GM12878 (cell line): ENCODE measurements at regions not wholly inside any gene's neighbourhood (a gene's known extent, or its start where the extent isn't known, plus 50 kb on each side); places are given as distances from the start of the nearest gene placed in this dataset.

Experiments
- ATAC-seq: fragments of 200-7000 bp; cut with Tn5 transposase; 3 replicates; pipeline ENCODE4 v1.9.1; 2020; ENCODE audit warnings: mild to moderate bottlenecking, moderate library complexity
- BruUV-seq: library from RNA; stranded (reverse); fragments of 400-500 nt; replicated peaks from 2 replicates; lab custom pipeline; 2021; lab: Mats Ljungman, UMichigan
- CTCF ChIA-PET: fragments of 300-600 bp; sonication (Branson Sonifier 250); formaldehyde crosslinking; extraction: SDS; loops from one replicate; lab custom pipeline; 2021; ENCODE audit warnings: inconsistent platforms; lab: Yijun Ruan, JAX
- POLR2A ChIA-PET: fragments of 350-600 bp; formaldehyde crosslinking; extraction: SDS; loops from one replicate; lab custom pipeline; 2021; ENCODE audit warnings: inconsistent platforms; lab: Charles Lee
- RAD21 ChIA-PET: fragments of 300-600 bp; sonication (Branson Sonifier 250); formaldehyde crosslinking; loops from one replicate; lab custom pipeline; 2023; ENCODE audit warnings: antibody characterized with exemption; ENCODE audit not compliant: unreplicated experiment; lab: Charles Lee
- SMC1A ChIA-PET: fragments of 300-600 bp; sonication (Branson Sonifier 250); formaldehyde crosslinking; loops from one replicate; lab custom pipeline; 2023; ENCODE audit not compliant: unreplicated experiment, uncharacterized antibody; lab: Charles Lee
- DNase-seq: peaks from one replicate; pipeline ENCODE4 v3.0.0-alpha.2; 2011; ENCODE audit warnings: low read depth, low spot score
- FAIRE-seq: peaks from 3 replicates; lab custom pipeline; 2011; peaks lifted over from hg19 to GRCh38; lab: Jason Lieb, UNC
- H2AFZ ChIP-seq: 2 replicates; pipeline ENCODE4 v1.6.0; 2011; ENCODE audit warnings: low read depth, low read length, control low read depth; ENCODE audit not compliant: control insufficient read depth
- H3K27ac ChIP-seq: 2 replicates; pipeline ENCODE4 v1.5.1; 2011; ENCODE audit warnings: control low read depth; ENCODE audit not compliant: control insufficient read depth, insufficient read depth
- H3K27me3 ChIP-seq, 2 experiments: replicated peaks in 1 of 2; 2 replicates each; pipeline versions ENCODE4 v1.6.0 to v1.6.1; 2011; ENCODE audit warnings: low read length in 1 of 2; ENCODE audit not compliant: control insufficient read depth in 2 of 2, insufficient read depth in 2 of 2
- H3K36me3 ChIP-seq, 2 experiments: 2 replicates each; pipeline ENCODE4 v1.5.1; 2011; ENCODE audit warnings: low read length in 1 of 2; ENCODE audit not compliant: control insufficient read depth in 2 of 2, insufficient read depth in 2 of 2
- H3K4me1 ChIP-seq: 2 replicates; pipeline ENCODE4 v1.6.1; 2011; ENCODE audit warnings: mild to moderate bottlenecking, low read length, moderate library complexity, mixed read lengths; ENCODE audit not compliant: control insufficient read depth, insufficient read depth
- H3K4me2 ChIP-seq: 2 replicates; pipeline ENCODE4 v1.6.0; 2011; ENCODE audit warnings: control low read depth; ENCODE audit not compliant: control insufficient read depth, insufficient read depth
- H3K4me3 ChIP-seq: fragments of 200-600 bp; sonication (generic); 2 replicates; pipeline ENCODE4 v1.5.1; 2016
- H3K79me2 ChIP-seq: 2 replicates; pipeline ENCODE4 v1.6.0; 2011; ENCODE audit warnings: low read length; ENCODE audit not compliant: control insufficient read depth, insufficient read depth
- H3K9ac ChIP-seq: 2 replicates; pipeline ENCODE4 v1.8.0; 2011; ENCODE audit warnings: low read length, control low read depth, mixed read lengths; ENCODE audit not compliant: control insufficient read depth, insufficient read depth
- H3K9me3 ChIP-seq: replicated peaks from 3 replicates; pipeline ENCODE4 v1.5.1; 2011; ENCODE audit warnings: mild to moderate bottlenecking, low read length; ENCODE audit not compliant: control insufficient read depth, insufficient read depth
- H4K20me1 ChIP-seq: 2 replicates; pipeline ENCODE4 v1.6.0; 2011; ENCODE audit not compliant: control insufficient read depth, insufficient read depth
- ATF7 ChIP-seq: fragments of 450-650 bp; IDR thresholded peaks from 2 replicates; pipeline ENCODE4 v1.6.1; 2016; ENCODE audit warnings: low read depth, mild to moderate bottlenecking
- CBFB ChIP-seq: IDR thresholded peaks from 2 replicates; pipeline ENCODE4 v1.6.1; 2016; ENCODE audit warnings: antibody characterized with exemption, low read depth
- CHD2 ChIP-seq: IDR thresholded peaks from 2 replicates; pipeline ENCODE4 v1.6.1; 2011; ENCODE audit warnings: low read depth, low read length, improper control_type of control experiment, borderline replicate concordance
- CREB1 ChIP-seq: IDR thresholded peaks from 2 replicates; pipeline ENCODE4 v1.6.1; 2012; ENCODE audit warnings: low read depth, mild to moderate bottlenecking, inconsistent platforms
- HCFC1 ChIP-seq: fragments of 150-350 bp; IDR thresholded peaks from 2 replicates; pipeline ENCODE4 v1.6.1; 2014; ENCODE audit warnings: low read length
- NFIC ChIP-seq: IDR thresholded peaks from 2 replicates; pipeline ENCODE4 v1.6.1; 2012; ENCODE audit warnings: low read depth, mild to moderate bottlenecking, inconsistent platforms, low read length, moderate library complexity
- NR2C1 ChIP-seq: fragments of 450-650 bp; IDR thresholded peaks from 2 replicates; pipeline ENCODE4 v1.6.1; 2017; ENCODE audit warnings: antibody characterized with exemption, mild to moderate bottlenecking, moderate library complexity
- SMARCA5 ChIP-seq: fragments of 450-650 bp; IDR thresholded peaks from 2 replicates; pipeline ENCODE4 v1.6.1; 2017; ENCODE audit warnings: mild to moderate bottlenecking
- TAF1 ChIP-seq: IDR thresholded peaks from 2 replicates; pipeline ENCODE4 v1.6.1; 2011; ENCODE audit warnings: mild to moderate bottlenecking, low read depth, low read length, borderline replicate concordance
- TCF7 ChIP-seq: IDR thresholded peaks from 2 replicates; pipeline ENCODE4 v1.6.1; 2014; ENCODE audit warnings: antibody characterized with exemption, borderline replicate concordance
- WGBS: methylation state at CpG from one replicate; pipeline ENCODE4 v1.1.6; 2016; ENCODE audit warnings: low lambda C conversion rate; ENCODE audit not compliant: insufficient replicate concordance, insufficient coverage; ENCODE audit errors: missing lambda C conversion rate; 5-methylcytosine and 5-hydroxymethylcytosine counted together
- in situ Hi-C: fragments of 300-500 bp; cut with MboI; formaldehyde crosslinking; loops from 9 replicates; pipeline ENCODE4 v1.14.3; 2018; ENCODE audit warnings: mixed read lengths
- intact Hi-C: fragments of 100-400 bp; cut with micrococcal nuclease; formaldehyde crosslinking; loops from one replicate; pipeline ENCODE4 v1.14.2; 2022; ENCODE audit not compliant: unreplicated experiment
- TF ChIP-seq, protein P1 (sequence below): fragments of 450-650 bp; IDR thresholded peaks from 2 replicates; pipeline ENCODE4 v1.6.1; 2016; ENCODE audit warnings: mild to moderate bottlenecking

DNA sequence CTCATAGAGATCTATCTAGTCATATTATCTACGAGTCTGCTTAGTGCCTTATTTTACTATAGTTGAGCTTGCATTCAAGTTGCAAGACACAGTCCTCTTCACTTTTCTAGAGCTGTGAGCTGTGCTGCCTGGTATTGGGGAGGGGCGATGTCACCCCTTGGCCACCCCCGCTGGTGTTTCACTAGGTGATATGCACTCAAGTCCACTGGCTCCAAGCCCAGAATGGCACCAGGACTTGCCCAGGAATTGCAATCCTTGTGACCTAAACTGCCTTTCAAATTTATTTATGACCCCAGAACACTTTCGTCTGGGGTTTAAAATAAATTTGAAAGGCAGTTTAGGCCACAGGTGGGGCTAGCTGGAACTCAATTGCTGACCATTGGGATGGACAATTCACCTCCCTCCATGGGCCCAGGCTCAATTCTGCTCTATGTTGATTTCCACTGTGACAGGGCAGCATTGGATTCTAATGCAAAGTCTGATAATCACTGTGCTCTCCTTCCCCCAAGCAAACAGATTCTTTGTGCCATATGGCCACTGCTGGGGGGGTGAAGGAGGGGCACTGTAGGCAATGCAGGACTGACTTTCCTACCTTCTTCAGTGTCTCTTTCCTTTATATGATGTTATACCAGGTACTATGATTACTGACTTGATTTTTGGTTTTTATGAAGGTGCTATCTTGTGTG is 1244.2 kb upstream of the MIR17HG start:
- Histone ChIP-seq H2AFZ (no peak overlapping the region), H3K4me2 (no peak overlapping the region), H3K4me3 (no peak overlapping the region), H3K27me3 (no peaks in the 10 kb centered on the region), H4K20me1 (no peaks in the 10 kb centered on the region), H3K9me3 (no peaks in the 10 kb centered on the region), H3K9ac (no peak overlapping the region), H3K36me3 (no peaks in the 10 kb centered on the region), H3K79me2 (no peaks in the 10 kb centered on the region), H3K4me1 (no peaks in the 10 kb centered on the region), H3K27ac (no peak overlapping the region)
- ChIA-PET POLR2A (no interaction called here), CTCF (no interaction called here), SMC1A (no interaction called here), RAD21 (no interaction called here)
- WGBS = 3% methylated on average over 4 of the region's 4 CpGs
- TF ChIP-seq, protein P1, sequence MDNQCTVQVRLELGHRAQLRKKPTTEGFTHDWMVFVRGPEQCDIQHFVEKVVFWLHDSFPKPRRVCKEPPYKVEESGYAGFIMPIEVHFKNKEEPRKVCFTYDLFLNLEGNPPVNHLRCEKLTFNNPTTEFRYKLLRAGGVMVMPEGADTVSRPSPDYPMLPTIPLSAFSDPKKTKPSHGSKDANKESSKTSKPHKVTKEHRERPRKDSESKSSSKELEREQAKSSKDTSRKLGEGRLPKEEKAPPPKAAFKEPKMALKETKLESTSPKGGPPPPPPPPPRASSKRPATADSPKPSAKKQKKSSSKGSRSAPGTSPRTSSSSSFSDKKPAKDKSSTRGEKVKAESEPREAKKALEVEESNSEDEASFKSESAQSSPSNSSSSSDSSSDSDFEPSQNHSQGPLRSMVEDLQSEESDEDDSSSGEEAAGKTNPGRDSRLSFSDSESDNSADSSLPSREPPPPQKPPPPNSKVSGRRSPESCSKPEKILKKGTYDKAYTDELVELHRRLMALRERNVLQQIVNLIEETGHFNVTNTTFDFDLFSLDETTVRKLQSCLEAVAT = no peak
- TF ChIP-seq NFIC = no peak
- TF ChIP-seq TCF7 = no peak
- TF ChIP-seq HCFC1 = no peak
- no peak for TF ChIP-seq ATF7
- TF ChIP-seq CREB1 = no peak
- TF ChIP-seq SMARCA5 = no peak
- TF ChIP-seq CHD2 = no peak
- no peak for TF ChIP-seq TAF1
- TF ChIP-seq NR2C1 = no peak
- no peak for TF ChIP-seq CBFB
- no peak for DNase-seq
- intact Hi-C loops (no loop called here), in situ Hi-C loops (no loop called here)
- FAIRE-seq = no peak
- no TSS peak for BruUV-seq
- ATAC-seq = no peak
